ENCODE measurements at regions not wholly inside any gene's neighbourhood (a gene's known extent, or its start where the extent isn't known, plus 50 kb on each side); places are given as distances from the start of the nearest gene placed in this dataset.

DNA sequence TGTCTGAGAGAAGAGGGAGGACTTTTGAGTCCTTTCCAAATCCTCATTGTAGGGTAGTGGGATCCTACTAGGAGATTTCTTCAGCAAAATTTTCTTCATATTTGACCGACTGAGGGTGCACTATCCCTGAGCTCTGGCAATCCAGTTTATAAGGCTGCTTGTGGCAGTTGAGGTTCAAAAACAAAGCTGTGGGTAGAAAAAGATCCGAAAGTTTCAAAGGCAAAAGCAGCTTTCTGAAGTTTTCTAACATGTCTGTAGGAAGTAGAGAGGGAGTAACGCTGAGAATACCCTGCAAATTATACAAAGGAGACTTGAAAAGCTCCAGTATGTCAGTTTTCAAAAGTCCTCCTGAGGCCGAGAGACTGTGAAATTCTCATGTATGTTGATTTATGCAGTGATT is 1039.3 kb upstream of the PIK3C3 start:
- H2AFZ ChIP-seq (ENCODE audit: low read length), result peak overlapping the region; percentile 19; the same call in 1 of the 2 replicates
- no peak overlapping the region for H3K27ac ChIP-seq (ENCODE audit: low read depth, low read length)
- no peak overlapping the region for H3K23ac ChIP-seq (ENCODE audit: insufficient read length)
- no peak overlapping the region for H4K5ac ChIP-seq (ENCODE audit: insufficient read length, low read depth, low read length)
- H2BK20ac ChIP-seq (ENCODE audit: low read length), result no peak overlapping the region
- no peak overlapping the region for H3K18ac ChIP-seq (ENCODE audit: extremely low read depth, low read length)
- no peak overlapping the region for H3K4me2 ChIP-seq (ENCODE audit: insufficient read depth in 1 of 2, low read depth in 2 of 2, low read length in 2 of 2)
- H2BK5ac ChIP-seq (ENCODE audit: low read depth, low read length), result no peak overlapping the region
- H3K27me3 ChIP-seq (replicated peaks in 1 of 4; ENCODE audit: control insufficient read depth in 3 of 4, extremely low read depth in 1 of 4, insufficient read depth in 3 of 4, low read length in 3 of 4), result no peaks in the 10 kb centered on the region
- H4K20me1 ChIP-seq (replicated peaks in 1 of 2; ENCODE audit: control insufficient read depth in 1 of 2, insufficient read depth in 2 of 2, low read length in 2 of 2), result no peaks in the 10 kb centered on the region
- ChIA-PET CTCF (ENCODE audit: partially characterized antibody) (interaction anchor here (0.6 to 1.5 kb wide), 2 partner anchors 19 to 459 kb away, joined by 3 to 7 read pairs; no protein-coding TSS in a partner anchor), POLR2A (ENCODE audit: partially characterized antibody) (interaction anchor here (0.7 kb wide), 1 partner anchor 11 kb away, joined by 3 read pairs; no protein-coding TSS in a partner anchor)
- H3K56ac ChIP-seq (replicated peaks; ENCODE audit: insufficient read length, low read depth, low read length), result no peak overlapping the region
- no peak overlapping the region for H2BK12ac ChIP-seq (ENCODE audit: low read depth, low read length)
- H3K79me2 ChIP-seq (ENCODE audit: control insufficient read depth in 1 of 2, insufficient read depth in 2 of 2, low read length in 2 of 2), result no peaks in the 10 kb centered on the region
- H3K4ac ChIP-seq (replicated peaks; ENCODE audit: insufficient read length, low read depth, low read length), result no peak overlapping the region
- no peaks in the 10 kb centered on the region for H3K79me1 ChIP-seq (ENCODE audit: low read depth, low read length)
- no peaks in the 10 kb centered on the region for H3K9me3 ChIP-seq (ENCODE audit: insufficient read depth in 2 of 2, low read depth in 1 of 2, low read length in 1 of 2)
- H3K4me1 ChIP-seq (replicated peaks in 1 of 4; ENCODE audit: control insufficient read depth in 3 of 4, insufficient read depth in 4 of 4, low read length in 3 of 4), result no peaks in the 10 kb centered on the region
- no peaks in the 10 kb centered on the region for H3K36me3 ChIP-seq (ENCODE audit: control insufficient read depth in 2 of 4, insufficient read depth in 4 of 4, low read length in 3 of 4)
- DNase-seq (ENCODE audit: low read depth in 1 of 2, low spot score in 2 of 2) (no peak), FAIRE-seq (no peak)
- no peak overlapping the region for H2BK15ac ChIP-seq (ENCODE audit: low read length)
- no peak overlapping the region for H3K14ac ChIP-seq (ENCODE audit: insufficient read length)
- no peak overlapping the region for H2BK120ac ChIP-seq (replicated peaks; ENCODE audit: low read depth, low read length)
- H4K8ac ChIP-seq (ENCODE audit: extremely low read depth, insufficient read depth, low read length), result no peak overlapping the region
- H3K4me3 ChIP-seq (ENCODE audit: extremely low read depth in 1 of 4, insufficient read depth in 2 of 4, low read depth in 3 of 4, low read length in 4 of 4), result no peak overlapping the region
- H3K23me2 ChIP-seq (ENCODE audit: low read depth, low read length), result no peaks in the 10 kb centered on the region
- H3K9ac ChIP-seq (replicated peaks in 1 of 4; ENCODE audit: extremely low read depth in 1 of 4, low read depth in 3 of 4, low read length in 3 of 4), result no peak overlapping the region
- WGBS, 2 experiments (ENCODE audit: extremely low coverage in 1 of 2, insufficient coverage in 1 of 2, insufficient read length in 1 of 2, insufficient replicate concordance in 2 of 2, low coverage in 1 of 2, low lambda C conversion rate in 2 of 2, missing lambda C conversion rate in 1 of 2), result 89% methylated on average over 4 of the region's 4 CpGs; no CpG with 5 or more reads in 1 of the 2 experiments
- no peak overlapping the region for H4K91ac ChIP-seq (replicated peaks; ENCODE audit: insufficient read length, low read length)
- H2AK5ac ChIP-seq (ENCODE audit: low read depth, low read length), result no peak overlapping the region
- TF ChIP-seq PHF8 (conservative IDR thresholded peaks at IDR 0.05; ENCODE audit: low read depth, low read length), result no peak
- no peak for TF ChIP-seq HDAC6 (IDR thresholded peaks at IDR 0.05; ENCODE audit: low read depth, low read length)
- no peak for TF ChIP-seq BCL11A (IDR thresholded peaks at IDR 0.05; ENCODE audit: low read depth in 2 of 2, low read length in 2 of 2)
- TF ChIP-seq ZNF274 (IDR thresholded peaks at IDR 0.05; ENCODE audit: borderline replicate concordance, extremely low read depth, low read length), result no peak
- TF ChIP-seq CBX8 (IDR thresholded peaks at IDR 0.05; ENCODE audit: borderline replicate concordance, low read depth, low read length), result no peak
- no peak for TF ChIP-seq SP4 (IDR thresholded peaks at IDR 0.05; ENCODE audit: low read length)
- TF ChIP-seq, protein P1, sequence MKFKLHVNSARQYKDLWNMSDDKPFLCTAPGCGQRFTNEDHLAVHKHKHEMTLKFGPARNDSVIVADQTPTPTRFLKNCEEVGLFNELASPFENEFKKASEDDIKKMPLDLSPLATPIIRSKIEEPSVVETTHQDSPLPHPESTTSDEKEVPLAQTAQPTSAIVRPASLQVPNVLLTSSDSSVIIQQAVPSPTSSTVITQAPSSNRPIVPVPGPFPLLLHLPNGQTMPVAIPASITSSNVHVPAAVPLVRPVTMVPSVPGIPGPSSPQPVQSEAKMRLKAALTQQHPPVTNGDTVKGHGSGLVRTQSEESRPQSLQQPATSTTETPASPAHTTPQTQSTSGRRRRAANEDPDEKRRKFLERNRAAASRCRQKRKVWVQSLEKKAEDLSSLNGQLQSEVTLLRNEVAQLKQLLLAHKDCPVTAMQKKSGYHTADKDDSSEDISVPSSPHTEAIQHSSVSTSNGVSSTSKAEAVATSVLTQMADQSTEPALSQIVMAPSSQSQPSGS (IDR thresholded peaks at IDR 0.05; ENCODE audit: low read length), result no peak
- no peak for TF ChIP-seq SP1 (IDR thresholded peaks at IDR 0.05; ENCODE audit: low read depth, low read length)
- TF ChIP-seq SUZ12 (IDR thresholded peaks at IDR 0.05; ENCODE audit: low read length), result no peak
- no peak for TF ChIP-seq CEBPB (IDR thresholded peaks at IDR 0.05; ENCODE audit: low read depth, low read length)
- no peak for TF ChIP-seq SIX5 (IDR thresholded peaks at IDR 0.05; ENCODE audit: low read depth, low read length)
- no peak for TF ChIP-seq NRF1 (IDR thresholded peaks at IDR 0.05; ENCODE audit: low read depth, low read length)
- no peak for TF ChIP-seq RXRA (IDR thresholded peaks at IDR 0.05; ENCODE audit: insufficient read depth, low read depth, low read length)
- no peak for TF ChIP-seq CBX5 (IDR thresholded peaks at IDR 0.05; ENCODE audit: low read depth, low read length)

Measured in H1 (cell line).